ENCODE measurements at regions not wholly inside any gene's neighbourhood (a gene's known extent, or its start where the extent isn't known, plus 50 kb on each side); places are given as distances from the start of the nearest gene placed in this dataset.

GRCh38 chr4:23539969-23540569 lies 349.8 kb downstream of the PPARGC1A start:
- TF ChIP-seq RXRA (IDR thresholded peaks at IDR 0.05) (no peak), CTCF (IDR thresholded peaks at IDR 0.05; ENCODE audit: low read depth, low read length, missing input control) (no peak), REST (IDR thresholded peaks at IDR 0.05) (no peak)
